Islet precursor cell (in vitro differentiated cells): ENCODE measurements at regions not wholly inside any gene's neighbourhood (a gene's known extent, or its start where the extent isn't known, plus 50 kb on each side); places are given as distances from the start of the nearest gene placed in this dataset.

Source experiments
- DNase-seq: peaks from one replicate; pipeline ENCODE4 v3.0.0-alpha.2; 2018

- no peak for DNase-seq
These were observed 64.3 kb upstream of the LRRC3B start for GRCh38 chr3:26558257-26558656.

GRCh38 chr3:26559227-26559626 is 63.3 kb upstream of the LRRC3B start:
- DNase-seq = no peak

- DNase-seq = no peak
These were observed 62.5 kb upstream of the LRRC3B start for GRCh38 chr3:26560081-26560480.

GRCh38 chr3:26562021-26562768 is 60.4 kb upstream of the LRRC3B start:
- DNase-seq = no peak
